C4-2B (cell line): ENCODE measurements at regions not wholly inside any gene's neighbourhood (a gene's known extent, or its start where the extent isn't known, plus 50 kb on each side); places are given as distances from the start of the nearest gene placed in this dataset.

Experiments
- ZFX ChIP-seq: fragments of 450-650 bp; IDR thresholded peaks from 2 replicates; pipeline ENCODE4 v1.6.1; 2017
- TF ChIP-seq, protein P1 (sequence below): fragments of 450-650 bp; conservative IDR thresholded peaks from 2 replicates; pipeline ENCODE4 v1.5.1; 2017; ENCODE audit warnings: mild to moderate bottlenecking

DNA sequence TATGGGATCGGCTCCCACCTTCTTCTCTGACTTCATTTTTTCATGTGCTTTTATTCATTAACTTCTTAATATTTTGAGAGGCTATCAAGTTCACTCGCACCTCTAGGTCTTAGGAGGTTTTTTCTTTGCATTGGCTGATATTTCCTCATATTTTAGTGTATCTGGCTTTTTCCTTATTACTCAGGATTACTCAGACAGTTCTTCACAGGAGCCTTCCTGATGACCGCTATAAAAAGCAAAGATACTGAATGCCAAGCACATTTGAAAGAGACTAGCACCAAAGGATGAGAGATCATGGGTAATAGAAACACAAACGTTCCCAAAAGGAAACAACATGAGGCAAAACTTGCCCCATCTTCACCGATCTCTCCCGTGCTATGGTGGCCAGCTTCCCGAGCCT, 409.2 kb upstream of the KLF6 start:
- TF ChIP-seq, protein P1, sequence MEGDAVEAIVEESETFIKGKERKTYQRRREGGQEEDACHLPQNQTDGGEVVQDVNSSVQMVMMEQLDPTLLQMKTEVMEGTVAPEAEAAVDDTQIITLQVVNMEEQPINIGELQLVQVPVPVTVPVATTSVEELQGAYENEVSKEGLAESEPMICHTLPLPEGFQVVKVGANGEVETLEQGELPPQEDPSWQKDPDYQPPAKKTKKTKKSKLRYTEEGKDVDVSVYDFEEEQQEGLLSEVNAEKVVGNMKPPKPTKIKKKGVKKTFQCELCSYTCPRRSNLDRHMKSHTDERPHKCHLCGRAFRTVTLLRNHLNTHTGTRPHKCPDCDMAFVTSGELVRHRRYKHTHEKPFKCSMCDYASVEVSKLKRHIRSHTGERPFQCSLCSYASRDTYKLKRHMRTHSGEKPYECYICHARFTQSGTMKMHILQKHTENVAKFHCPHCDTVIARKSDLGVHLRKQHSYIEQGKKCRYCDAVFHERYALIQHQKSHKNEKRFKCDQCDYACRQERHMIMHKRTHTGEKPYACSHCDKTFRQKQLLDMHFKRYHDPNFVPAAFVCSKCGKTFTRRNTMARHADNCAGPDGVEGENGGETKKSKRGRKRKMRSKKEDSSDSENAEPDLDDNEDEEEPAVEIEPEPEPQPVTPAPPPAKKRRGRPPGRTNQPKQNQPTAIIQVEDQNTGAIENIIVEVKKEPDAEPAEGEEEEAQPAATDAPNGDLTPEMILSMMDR: no peak
- TF ChIP-seq ZFX: no peak
